Loucy (cell line): ENCODE measurements at regions not wholly inside any gene's neighbourhood (a gene's known extent, or its start where the extent isn't known, plus 50 kb on each side); places are given as distances from the start of the nearest gene placed in this dataset.

Experiments
- H2AFZ ChIP-seq: fragments of 200-600 bp; sonication (generic); 2 replicates; pipeline ENCODE4 v1.6.0; 2016; ENCODE audit warnings: antibody characterized with exemption, mild to moderate bottlenecking, low read length, moderate library complexity
- H3F3A ChIP-seq: fragments of 200-600 bp; 2 replicates; pipeline ENCODE4 v1.6.0; 2016; ENCODE audit warnings: antibody characterized with exemption, low read depth, mild to moderate bottlenecking
- H3K27me3 ChIP-seq: fragments of 200-600 bp; sonication (generic); 2 replicates; pipeline ENCODE4 v1.6.1; 2014; ENCODE audit warnings: low read length, mild to moderate bottlenecking; ENCODE audit not compliant: insufficient read depth, poor library complexity, severe bottlenecking
- H3K36me3 ChIP-seq: fragments of 200-600 bp; sonication (generic); 2 replicates; pipeline ENCODE4 v1.6.1; 2016; ENCODE audit warnings: low read length; ENCODE audit not compliant: insufficient read depth
- H3K4me1 ChIP-seq: fragments of 200-600 bp; sonication (generic); 2 replicates; pipeline ENCODE4 v1.5.1; 2014; ENCODE audit warnings: low read length, mild to moderate bottlenecking; ENCODE audit not compliant: insufficient read depth, poor library complexity, severe bottlenecking
- H3K4me2 ChIP-seq: fragments of 200-600 bp; sonication (generic); 2 replicates; pipeline ENCODE4 v1.6.0; 2014; ENCODE audit warnings: antibody characterized with exemption, low read length, low read depth, mild to moderate bottlenecking; ENCODE audit not compliant: poor library complexity, severe bottlenecking
- H3K4me3 ChIP-seq: fragments of 200-600 bp; sonication (generic); 2 replicates; pipeline ENCODE4 v1.5.1; 2014; ENCODE audit warnings: low read length, mild to moderate bottlenecking, mixed read lengths; ENCODE audit not compliant: poor library complexity, severe bottlenecking
- H3K79me2 ChIP-seq: fragments of 200-600 bp; sonication (generic); 2 replicates; pipeline ENCODE4 v1.6.1; 2014; ENCODE audit warnings: low read length; ENCODE audit not compliant: insufficient read depth
- H3K9ac ChIP-seq: fragments of 200-600 bp; sonication (generic); 2 replicates; pipeline ENCODE4 v1.6.0; 2014; ENCODE audit warnings: mild to moderate bottlenecking, low read depth, low read length, moderate library complexity; ENCODE audit not compliant: poor library complexity, severe bottlenecking
- H3K9me2 ChIP-seq: fragments of 200-600 bp; sonication (generic); replicated peaks from 2 replicates; pipeline ENCODE4 v1.6.1; 2016; ENCODE audit warnings: low read depth, low read length, mixed read lengths
- H3K9me3 ChIP-seq: fragments of 200-600 bp; sonication (generic); 2 replicates; pipeline ENCODE4 v1.6.1; 2014; ENCODE audit warnings: mild to moderate bottlenecking, antibody characterized with exemption, low read length, low read depth; ENCODE audit not compliant: insufficient read depth
- H4K20me1 ChIP-seq: fragments of 200-600 bp; sonication (generic); 2 replicates; pipeline ENCODE4 v1.6.0; 2014; ENCODE audit warnings: antibody characterized with exemption, low read length, mild to moderate bottlenecking; ENCODE audit not compliant: insufficient read depth, poor library complexity, severe bottlenecking
- CTCF ChIP-seq: fragments of 200-600 bp; sonication (generic); conservative IDR thresholded peaks from 2 replicates; pipeline ENCODE4 v1.5.1; 2014; ENCODE audit warnings: mild to moderate bottlenecking, antibody characterized with exemption, low read length
- EZH2phosphoT487 ChIP-seq: fragments of 200-600 bp; IDR thresholded peaks from 2 replicates; pipeline ENCODE4 v1.6.1; 2018; ENCODE audit warnings: antibody characterized with exemption, mild to moderate bottlenecking, moderate library complexity, borderline replicate concordance

GRCh38 chr17:77768248-77768852 lies 190.2 kb upstream of the TNRC6C start:
- Histone ChIP-seq H3K9me2 (no peaks in the 10 kb centered on the region), H3K9me3 (no peaks in the 10 kb centered on the region), H3K9ac (no peak overlapping the region), H3K4me3 (no peak overlapping the region), H3K27me3 (no peaks in the 10 kb centered on the region), H4K20me1 (no peaks in the 10 kb centered on the region), H3K4me1 (no peaks in the 10 kb centered on the region), H3K36me3 (no peaks in the 10 kb centered on the region), H3K4me2 (no peak overlapping the region), H3K79me2 (no peaks in the 10 kb centered on the region), H3F3A (no peaks in the 10 kb centered on the region), H2AFZ (no peak overlapping the region)
- TF ChIP-seq CTCF: no peak

- H3K36me3 ChIP-seq: no peaks in the 10 kb centered on the region
- no peak overlapping the region for H3K4me3 ChIP-seq
- H3K4me1 ChIP-seq: no peaks in the 10 kb centered on the region
- H4K20me1 ChIP-seq: no peaks in the 10 kb centered on the region
- no peak overlapping the region for H2AFZ ChIP-seq
- no peak overlapping the region for H3K9ac ChIP-seq
- TF ChIP-seq CTCF (no peak), EZH2phosphoT487 (no peak)
- no peaks in the 10 kb centered on the region for H3K9me3 ChIP-seq
- H3K4me2 ChIP-seq: no peak overlapping the region
- H3K79me2 ChIP-seq: no peaks in the 10 kb centered on the region
- no peaks in the 10 kb centered on the region for H3K9me2 ChIP-seq
- no peaks in the 10 kb centered on the region for H3K27me3 ChIP-seq
- H3F3A ChIP-seq: no peaks in the 10 kb centered on the region
Observed at GRCh38 chr17:77769215-77769614, 189.3 kb upstream of the TNRC6C start.

GRCh38 chr17:77769762-77770161 lies 188.7 kb upstream of the TNRC6C start:
- Histone ChIP-seq H3K79me2 (no peaks in the 10 kb centered on the region), H3K9ac (no peak overlapping the region), H3K36me3 (no peaks in the 10 kb centered on the region), H3K9me3 (no peaks in the 10 kb centered on the region), H3K27me3 (no peaks in the 10 kb centered on the region), H3K4me3 (no peak overlapping the region), H2AFZ (no peak overlapping the region), H3K4me1 (no peaks in the 10 kb centered on the region), H3K4me2 (no peak overlapping the region), H3F3A (no peaks in the 10 kb centered on the region), H4K20me1 (no peaks in the 10 kb centered on the region), H3K9me2 (no peaks in the 10 kb centered on the region)
- no peak for TF ChIP-seq CTCF
- TF ChIP-seq EZH2phosphoT487: no peak
